Mucosa of rectum (tissue), 2 donors: ENCODE measurements at regions not wholly inside any gene's neighbourhood (a gene's known extent, or its start where the extent isn't known, plus 50 kb on each side); places are given as distances from the start of the nearest gene placed in this dataset.

Source experiments
- H3K27ac ChIP-seq, 2 donors: one replicate each; pipeline ENCODE4 v1.7.0; 2013; ENCODE audit warnings: inconsistent platforms in 2 of 2, low read depth in 2 of 2, low read length in 2 of 2
- H3K27me3 ChIP-seq, 2 donors: one replicate each; pipeline ENCODE4 v1.7.0; 2013; ENCODE audit warnings: low read length in 2 of 2; ENCODE audit not compliant: control insufficient read depth in 2 of 2, insufficient read depth in 2 of 2
- H3K36me3 ChIP-seq, 2 donors: one replicate each; pipeline ENCODE4 v1.7.0; 2013; ENCODE audit warnings: low read length in 2 of 2; ENCODE audit not compliant: control insufficient read depth in 2 of 2, insufficient read depth in 2 of 2
- H3K4me1 ChIP-seq, 2 donors: one replicate each; pipeline ENCODE4 v1.7.0; 2013; ENCODE audit warnings: low read length in 2 of 2, mild to moderate bottlenecking in 1 of 2; ENCODE audit not compliant: control insufficient read depth in 2 of 2, insufficient read depth in 2 of 2
- H3K4me3 ChIP-seq, 2 donors: one replicate each; pipeline ENCODE4 v1.7.0; 2013; ENCODE audit warnings: low read length in 2 of 2
- H3K9ac ChIP-seq, 2 donors: one replicate each; pipeline ENCODE4 v1.7.0; 2013; ENCODE audit warnings: low read length in 2 of 2, low read depth in 1 of 2, mild to moderate bottlenecking in 1 of 2
- H3K9me3 ChIP-seq, 2 donors: one replicate each; pipeline ENCODE4 v1.7.0; 2013; ENCODE audit warnings: low read length in 2 of 2; ENCODE audit not compliant: control insufficient read depth in 2 of 2
- donor health status: healthy.
- donor health status: Normal muscosa, but diverticular disease.

GRCh38 chr2:10201201-10201600 lies 78.7 kb downstream of the RRM2 start:
- H3K27ac ChIP-seq: no peak overlapping the region
- H3K27me3 ChIP-seq: no peaks in the 10 kb centered on the region
- no peaks in the 10 kb centered on the region for H3K9me3 ChIP-seq
- H3K36me3 ChIP-seq: no peaks in the 10 kb centered on the region
- H3K4me1 ChIP-seq: peaks cover 0 to 5% of the 10 kb centered on the region in 2 donors
- no peak overlapping the region for H3K4me3 ChIP-seq
- no peak overlapping the region for H3K9ac ChIP-seq

- H3K4me1 ChIP-seq: no peaks in the 10 kb centered on the region
- no peak overlapping the region for H3K9ac ChIP-seq
- H3K4me3 ChIP-seq: no peak overlapping the region
- H3K9me3 ChIP-seq: no peaks in the 10 kb centered on the region
- H3K27me3 ChIP-seq: no peaks in the 10 kb centered on the region
- H3K36me3 ChIP-seq: no peaks in the 10 kb centered on the region
- no peak overlapping the region for H3K27ac ChIP-seq
Measured at GRCh38 chr2:10202131-10202665, 79.7 kb downstream of the RRM2 start.

DNA sequence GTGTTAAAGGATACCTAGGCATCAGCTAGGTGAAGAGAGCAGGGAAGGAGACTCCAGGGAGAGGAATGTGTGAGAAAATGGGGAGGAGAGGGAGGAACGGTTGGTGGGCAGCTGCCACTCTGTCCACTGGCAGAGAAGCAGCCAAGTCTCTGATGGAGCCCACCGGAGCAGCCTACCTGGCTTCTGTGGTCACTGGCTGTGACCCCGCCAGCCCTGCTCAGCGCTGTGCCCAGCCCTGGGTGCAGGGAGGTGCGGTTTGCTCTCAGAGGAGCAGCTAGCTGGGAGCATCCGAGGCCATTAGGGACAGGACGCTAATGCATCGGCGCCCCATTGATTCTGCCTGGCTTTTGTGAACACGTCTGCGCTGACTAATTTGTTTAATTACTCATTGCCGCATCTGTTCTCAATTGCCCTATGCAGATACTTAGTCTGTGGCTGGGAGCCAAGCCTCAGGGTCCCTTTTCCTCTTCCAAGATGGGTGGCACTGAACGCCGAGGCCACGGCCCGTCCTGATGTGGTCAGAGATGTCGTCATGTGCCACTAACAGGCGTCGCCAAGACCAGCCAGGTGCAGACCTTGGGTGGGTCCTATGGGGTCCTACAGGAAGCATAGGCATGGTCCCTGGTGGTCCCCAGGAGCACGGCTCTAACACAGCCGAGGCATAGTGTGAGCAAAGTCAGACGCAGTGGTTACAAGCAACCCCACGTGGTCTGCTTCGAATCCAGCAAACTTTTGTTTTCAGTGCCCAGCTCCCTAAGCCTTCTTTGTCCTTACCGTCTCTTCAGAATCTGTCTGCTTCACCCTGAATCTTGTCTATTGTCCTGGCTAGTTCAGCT lies 82.0 kb downstream of the RRM2 start:
- Histone ChIP-seq H3K4me3 (no peak overlapping the region), H3K4me1 (no peaks in the 10 kb centered on the region), H3K27ac (no peak overlapping the region), H3K9ac (no peak overlapping the region), H3K9me3 (no peaks in the 10 kb centered on the region), H3K36me3 (no peaks in the 10 kb centered on the region), H3K27me3 (no peaks in the 10 kb centered on the region)

GRCh38 chr2:10205162-10205475 lies 82.6 kb downstream of the RRM2 start:
- no peaks in the 10 kb centered on the region for H3K9me3 ChIP-seq
- H3K4me3 ChIP-seq: no peak overlapping the region
- H3K9ac ChIP-seq: no peak overlapping the region
- no peaks in the 10 kb centered on the region for H3K36me3 ChIP-seq
- H3K27ac ChIP-seq: no peak overlapping the region
- no peaks in the 10 kb centered on the region for H3K27me3 ChIP-seq
- no peaks in the 10 kb centered on the region for H3K4me1 ChIP-seq

GRCh38 chr2:10208736-10209135 lies 86.2 kb downstream of the RRM2 start:
- Histone ChIP-seq H3K9ac (no peak overlapping the region), H3K4me1 (no peaks in the 10 kb centered on the region), H3K9me3 (no peaks in the 10 kb centered on the region), H3K27me3 (no peaks in the 10 kb centered on the region), H3K36me3 (no peaks in the 10 kb centered on the region), H3K4me3 (no peak overlapping the region), H3K27ac (no peak overlapping the region)

DNA sequence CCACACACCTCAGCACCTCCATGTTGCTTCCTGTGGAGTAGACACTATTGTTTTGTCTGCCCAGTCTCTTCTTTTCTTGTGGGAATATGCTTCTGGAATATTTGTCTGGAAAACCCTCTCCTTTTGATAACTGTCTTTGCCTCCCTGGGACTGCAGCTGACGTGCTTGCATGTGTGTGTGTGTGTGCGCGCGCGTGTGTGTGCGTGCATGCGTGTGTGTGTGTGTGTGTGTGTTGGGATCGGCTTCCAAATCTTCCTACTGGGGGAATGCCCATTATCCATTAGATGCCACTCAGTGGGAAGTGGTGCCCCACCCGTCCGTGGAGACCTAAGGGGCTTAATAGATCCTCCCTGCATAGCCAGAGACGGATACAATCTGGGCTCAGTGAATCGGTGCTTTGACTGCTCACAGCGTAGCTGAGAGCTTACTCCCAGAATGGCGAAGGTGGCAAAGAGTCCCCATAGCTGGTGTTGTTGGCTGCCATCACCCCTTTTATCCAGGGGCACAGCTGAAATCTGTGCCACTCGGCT lies 86.9 kb downstream of the RRM2 start:
- Histone ChIP-seq H3K4me1 (no peaks in the 10 kb centered on the region), H3K27me3 (no peaks in the 10 kb centered on the region), H3K4me3 (no peak overlapping the region), H3K27ac (no peak overlapping the region), H3K9ac (no peak overlapping the region), H3K9me3 (no peaks in the 10 kb centered on the region), H3K36me3 (no peaks in the 10 kb centered on the region)

- H3K4me1 ChIP-seq: no peaks in the 10 kb centered on the region
- no peaks in the 10 kb centered on the region for H3K27me3 ChIP-seq
- no peaks in the 10 kb centered on the region for H3K36me3 ChIP-seq
- no peak overlapping the region for H3K4me3 ChIP-seq
- no peaks in the 10 kb centered on the region for H3K9me3 ChIP-seq
- H3K27ac ChIP-seq: no peak overlapping the region
- H3K9ac ChIP-seq: no peak overlapping the region
Measured at GRCh38 chr2:10210336-10210735, 87.8 kb downstream of the RRM2 start.

GRCh38 chr2:10211844-10212422 lies 89.4 kb downstream of the RRM2 start:
- Histone ChIP-seq H3K4me1 (no peaks in the 10 kb centered on the region), H3K27ac (no peak overlapping the region), H3K36me3 (no peaks in the 10 kb centered on the region), H3K27me3 (no peaks in the 10 kb centered on the region), H3K9ac (no peak overlapping the region), H3K4me3 (no peak overlapping the region), H3K9me3 (no peaks in the 10 kb centered on the region)

DNA sequence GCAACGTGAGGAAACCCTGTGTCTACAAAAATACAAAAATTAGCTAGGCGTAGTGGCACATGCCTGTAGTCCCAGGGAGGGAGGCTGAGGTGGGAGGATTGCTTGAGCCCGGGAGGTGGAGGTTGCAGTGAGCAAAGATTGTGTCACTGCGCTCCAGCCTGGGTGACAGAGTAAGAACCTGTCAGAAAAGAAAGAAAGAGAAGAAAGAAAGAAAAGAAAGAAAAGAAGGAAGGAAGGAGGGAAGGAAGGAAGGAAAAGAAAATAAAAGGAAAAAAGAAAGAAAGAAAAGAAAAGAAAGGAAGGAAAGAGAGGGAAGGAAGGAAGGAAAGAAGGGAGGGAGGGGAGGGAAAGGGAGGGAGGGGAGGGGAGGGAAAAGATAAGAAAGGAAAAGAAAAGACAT lies 89.9 kb upstream of the HPCAL1 start:
- Histone ChIP-seq H3K9me3 (no peaks in the 10 kb centered on the region), H3K36me3 (no peaks in the 10 kb centered on the region), H3K9ac (no peak overlapping the region), H3K4me1 (no peaks in the 10 kb centered on the region), H3K4me3 (no peak overlapping the region), H3K27me3 (no peaks in the 10 kb centered on the region), H3K27ac (no peak overlapping the region)

GRCh38 chr2:10214179-10214578 lies 88.5 kb upstream of the HPCAL1 start:
- Histone ChIP-seq H3K9ac (no peak overlapping the region), H3K27me3 (no peaks in the 10 kb centered on the region), H3K9me3 (no peaks in the 10 kb centered on the region), H3K36me3 (no peaks in the 10 kb centered on the region), H3K27ac (no peak overlapping the region), H3K4me3 (no peak overlapping the region), H3K4me1 (no peaks in the 10 kb centered on the region)
